ENCODE measurements at regions not wholly inside any gene's neighbourhood (a gene's known extent, or its start where the extent isn't known, plus 50 kb on each side); places are given as distances from the start of the nearest gene placed in this dataset.

DNA sequence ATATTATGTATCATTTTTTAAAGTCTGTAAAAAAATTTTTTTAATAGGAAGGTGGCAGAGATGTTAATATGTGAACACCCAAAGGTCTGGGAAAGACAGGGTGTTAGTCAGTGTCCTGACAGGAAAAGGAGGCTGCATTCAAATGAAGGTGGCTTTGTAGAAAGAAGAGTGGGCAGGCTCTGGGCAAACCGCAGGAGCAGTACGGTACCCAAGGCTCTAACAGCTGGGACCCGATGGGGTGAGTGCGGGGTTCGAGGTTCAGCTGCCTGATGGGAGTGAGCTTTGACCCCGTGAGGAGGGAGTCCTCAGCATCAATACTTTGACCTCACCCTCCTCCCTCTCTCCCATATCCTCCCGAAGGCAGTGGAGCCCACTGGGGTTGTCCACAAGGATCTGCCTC lies 142.5 kb downstream of the C11orf91 start:
- TF ChIP-seq, protein P1, sequence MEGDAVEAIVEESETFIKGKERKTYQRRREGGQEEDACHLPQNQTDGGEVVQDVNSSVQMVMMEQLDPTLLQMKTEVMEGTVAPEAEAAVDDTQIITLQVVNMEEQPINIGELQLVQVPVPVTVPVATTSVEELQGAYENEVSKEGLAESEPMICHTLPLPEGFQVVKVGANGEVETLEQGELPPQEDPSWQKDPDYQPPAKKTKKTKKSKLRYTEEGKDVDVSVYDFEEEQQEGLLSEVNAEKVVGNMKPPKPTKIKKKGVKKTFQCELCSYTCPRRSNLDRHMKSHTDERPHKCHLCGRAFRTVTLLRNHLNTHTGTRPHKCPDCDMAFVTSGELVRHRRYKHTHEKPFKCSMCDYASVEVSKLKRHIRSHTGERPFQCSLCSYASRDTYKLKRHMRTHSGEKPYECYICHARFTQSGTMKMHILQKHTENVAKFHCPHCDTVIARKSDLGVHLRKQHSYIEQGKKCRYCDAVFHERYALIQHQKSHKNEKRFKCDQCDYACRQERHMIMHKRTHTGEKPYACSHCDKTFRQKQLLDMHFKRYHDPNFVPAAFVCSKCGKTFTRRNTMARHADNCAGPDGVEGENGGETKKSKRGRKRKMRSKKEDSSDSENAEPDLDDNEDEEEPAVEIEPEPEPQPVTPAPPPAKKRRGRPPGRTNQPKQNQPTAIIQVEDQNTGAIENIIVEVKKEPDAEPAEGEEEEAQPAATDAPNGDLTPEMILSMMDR (IDR thresholded peaks at IDR 0.05; ENCODE audit: low read depth, low read length): no peak
- no peak for DNase-seq (ENCODE audit: extremely low read depth, low read depth)

DNA sequence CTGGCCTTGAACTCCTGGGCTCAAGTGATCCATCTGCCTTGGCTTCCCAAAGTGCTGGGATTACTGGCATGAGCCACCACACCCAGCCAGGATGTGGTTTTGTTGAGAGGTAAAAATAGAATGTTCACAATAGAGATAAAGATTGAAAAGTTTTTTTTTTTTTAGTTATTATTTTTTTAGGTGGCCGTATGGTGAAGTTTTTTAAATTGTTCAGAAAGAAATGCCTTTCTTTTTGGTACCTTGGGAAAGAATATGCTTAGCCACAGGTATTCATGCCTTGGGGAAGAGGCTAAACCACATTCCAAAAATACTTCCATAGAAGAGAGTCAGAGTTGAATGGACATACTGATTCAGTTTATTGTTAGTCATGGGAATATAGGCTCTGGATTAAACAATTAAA lies 143.4 kb downstream of the C11orf91 start:
- DNase-seq (ENCODE audit: extremely low read depth, low read depth): peak; percentile 20
- TF ChIP-seq, protein P1 (IDR thresholded peaks at IDR 0.05; ENCODE audit: low read depth, low read length): no peak

DNA sequence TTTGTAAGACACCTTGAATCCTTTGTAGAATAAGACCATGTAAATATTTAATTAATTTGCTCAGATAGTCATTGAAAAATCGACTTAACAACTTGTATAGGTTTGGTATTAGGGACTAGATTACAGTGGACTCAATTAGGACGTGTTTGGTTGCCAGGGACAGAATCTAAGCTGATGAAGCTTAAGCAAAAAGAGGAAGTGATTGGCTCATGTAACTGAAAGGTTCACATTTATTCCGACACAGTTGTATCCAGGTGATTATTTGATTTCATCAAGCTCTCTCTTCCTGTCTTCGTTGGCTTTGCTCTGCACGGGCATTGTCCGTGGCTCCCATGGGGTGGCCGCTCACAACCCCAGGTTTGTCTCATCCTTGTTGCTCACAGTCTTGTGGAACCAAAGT lies 146.4 kb downstream of the C11orf91 start:
- no peak for DNase-seq (ENCODE audit: extremely low read depth, low read depth)
- TF ChIP-seq, protein P1 (IDR thresholded peaks at IDR 0.05; ENCODE audit: low read depth, low read length): no peak

DNA sequence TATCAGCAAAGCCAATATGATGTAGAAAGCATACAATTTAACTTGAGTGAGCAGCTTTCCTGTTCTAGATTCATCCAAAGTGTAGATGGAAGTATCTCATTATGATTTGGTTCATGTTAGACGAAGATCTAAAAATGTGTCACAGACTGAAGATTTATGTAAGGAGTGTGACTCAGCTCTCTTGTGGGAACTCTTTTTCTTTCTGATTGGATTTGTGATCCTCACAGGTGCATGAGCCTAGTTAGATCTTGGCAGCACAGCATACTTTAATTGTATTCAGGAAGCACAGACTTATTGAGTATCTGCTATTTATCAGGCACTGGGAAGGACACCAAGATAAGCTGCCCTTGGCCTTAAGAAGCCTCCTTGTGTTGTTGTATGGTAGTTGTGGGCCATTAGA lies 147.1 kb downstream of the C11orf91 start:
- TF ChIP-seq, protein P1 (IDR thresholded peaks at IDR 0.05; ENCODE audit: low read depth, low read length): no peak
- no peak for DNase-seq (ENCODE audit: extremely low read depth, low read depth)

DNA sequence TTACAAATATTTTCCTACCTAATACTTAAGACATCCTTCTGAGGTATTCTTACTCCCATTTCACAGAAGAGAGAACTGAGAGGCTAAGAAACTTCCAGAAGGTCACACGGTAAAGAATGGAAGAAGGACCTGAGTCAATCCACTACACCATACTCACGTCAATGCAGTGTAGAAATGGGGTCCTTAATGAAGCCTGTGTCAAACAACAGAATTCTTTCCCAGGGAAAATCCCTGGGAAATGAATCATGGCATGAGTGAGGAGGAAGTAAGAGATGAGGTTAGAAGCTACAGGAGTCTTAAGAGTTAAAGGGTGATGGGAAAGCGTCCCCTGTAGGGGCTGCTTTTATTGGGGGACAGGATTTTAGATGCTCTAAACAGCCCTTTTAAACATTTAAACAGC lies 147.9 kb downstream of the C11orf91 start:
- no peak for DNase-seq (ENCODE audit: extremely low read depth, low read depth)
- TF ChIP-seq, protein P1 (IDR thresholded peaks at IDR 0.05; ENCODE audit: low read depth, low read length): no peak

DNA sequence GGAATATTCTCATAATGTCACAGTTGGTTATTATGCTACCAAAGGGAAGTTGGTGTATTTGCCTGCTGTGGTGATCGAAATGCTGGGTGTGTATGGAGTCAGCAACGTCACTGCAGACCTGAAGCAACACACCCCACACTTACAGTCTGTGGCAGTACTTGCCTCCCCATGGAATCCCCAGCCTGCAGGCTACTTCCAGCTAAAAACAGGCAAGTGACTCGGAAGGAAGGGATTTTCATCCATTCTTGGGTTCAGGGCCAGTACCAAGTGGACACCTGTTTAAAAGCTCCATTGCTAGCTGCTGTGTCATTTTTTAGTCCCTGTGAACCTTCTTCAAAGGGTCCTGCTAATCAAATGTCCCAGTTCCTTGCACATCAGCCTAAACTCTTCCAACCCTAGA lies 149.6 kb downstream of the C11orf91 start:
- no peak for DNase-seq (ENCODE audit: extremely low read depth, low read depth)
- TF ChIP-seq, protein P1 (IDR thresholded peaks at IDR 0.05; ENCODE audit: low read depth, low read length): no peak

DNA sequence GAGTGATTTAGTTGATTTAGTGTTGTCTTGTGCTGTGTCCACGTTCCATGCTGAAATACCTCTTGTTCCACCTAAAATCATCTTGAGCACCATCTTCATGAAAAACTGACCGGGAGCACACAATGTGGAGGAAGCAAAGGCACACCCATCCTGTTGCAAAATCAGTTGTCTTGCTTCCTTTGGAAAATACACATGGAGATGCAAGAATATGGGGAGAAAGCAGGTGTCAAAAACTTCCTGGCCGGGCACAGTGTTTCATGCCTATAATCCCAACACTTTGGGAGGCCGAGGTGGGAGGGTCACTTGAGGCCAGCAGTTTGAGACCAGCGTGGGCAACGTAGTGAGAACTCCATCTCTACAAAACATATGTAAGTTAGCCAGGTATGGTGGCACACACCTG lies 151.1 kb downstream of the C11orf91 start:
- TF ChIP-seq, protein P1 (IDR thresholded peaks at IDR 0.05; ENCODE audit: low read depth, low read length): no peak
- DNase-seq (ENCODE audit: extremely low read depth, low read depth): no peak

Measured in AG09319 (cell line).